IMR-90 (cell line): ENCODE measurements at regions not wholly inside any gene's neighbourhood (a gene's known extent, or its start where the extent isn't known, plus 50 kb on each side); places are given as distances from the start of the nearest gene placed in this dataset.

Source experiments
- CTCF ChIP-seq: conservative IDR thresholded peaks from 2 replicates; pipeline ENCODE4 v1.5.1; 2012; ENCODE audit warnings: mild to moderate bottlenecking, low read depth, low read length, improper control_type of control experiment
- RAD21 ChIP-seq: IDR thresholded peaks from 2 replicates; pipeline ENCODE4 v1.6.1; 2012; ENCODE audit warnings: low read length, improper control_type of control experiment

GRCh38 chr3:193980905-193981304 lies 155.0 kb upstream of the HES1 start:
- no peak for TF ChIP-seq CTCF
- no peak for TF ChIP-seq RAD21
